Lower leg skin (tissue), 4 donors: ENCODE measurements at regions not wholly inside any gene's neighbourhood (a gene's known extent, or its start where the extent isn't known, plus 50 kb on each side); places are given as distances from the start of the nearest gene placed in this dataset.

Source experiments
- DNase-seq, 2 donors: peaks; one replicate each; pipeline ENCODE4 v3.0.0-alpha.2; 2019; ENCODE audit warnings: low spot score in 2 of 2
- H3K4me3 ChIP-seq: fragments of 200-600 bp; sonication (generic); 2 replicates; pipeline ENCODE4 v1.5.1; 2017; ENCODE audit warnings: mild to moderate bottlenecking, low read depth; ENCODE audit not compliant: poor library complexity, severe bottlenecking
- POLR2A ChIP-seq, 2 donors: fragments of 450-650 bp; IDR thresholded peaks; one replicate each; pipeline ENCODE4 v1.6.1; 2016 to 2017; ENCODE audit warnings: antibody characterized with exemption in 2 of 2, mild to moderate bottlenecking in 1 of 2, moderate library complexity in 1 of 2
- WGBS, 2 donors: methylation state at CpG; one replicate each; pipeline ENCODE4 v1.1.5; 2018; 5-methylcytosine and 5-hydroxymethylcytosine counted together
- intact Hi-C: fragments of 100-400 bp; cut with DNase I; formaldehyde crosslinking; loops from one replicate; pipeline ENCODE4 v1.15.0; 2023; ENCODE audit warnings: low total_unique reads
- TF ChIP-seq, protein P1 (sequence below), 3 donors: fragments of 450-650 bp; IDR thresholded peaks; one replicate each; pipeline ENCODE4 v1.5.1; 2016; ENCODE audit warnings: antibody characterized with exemption in 3 of 3, mild to moderate bottlenecking in 3 of 3, moderate library complexity in 2 of 3

DNA sequence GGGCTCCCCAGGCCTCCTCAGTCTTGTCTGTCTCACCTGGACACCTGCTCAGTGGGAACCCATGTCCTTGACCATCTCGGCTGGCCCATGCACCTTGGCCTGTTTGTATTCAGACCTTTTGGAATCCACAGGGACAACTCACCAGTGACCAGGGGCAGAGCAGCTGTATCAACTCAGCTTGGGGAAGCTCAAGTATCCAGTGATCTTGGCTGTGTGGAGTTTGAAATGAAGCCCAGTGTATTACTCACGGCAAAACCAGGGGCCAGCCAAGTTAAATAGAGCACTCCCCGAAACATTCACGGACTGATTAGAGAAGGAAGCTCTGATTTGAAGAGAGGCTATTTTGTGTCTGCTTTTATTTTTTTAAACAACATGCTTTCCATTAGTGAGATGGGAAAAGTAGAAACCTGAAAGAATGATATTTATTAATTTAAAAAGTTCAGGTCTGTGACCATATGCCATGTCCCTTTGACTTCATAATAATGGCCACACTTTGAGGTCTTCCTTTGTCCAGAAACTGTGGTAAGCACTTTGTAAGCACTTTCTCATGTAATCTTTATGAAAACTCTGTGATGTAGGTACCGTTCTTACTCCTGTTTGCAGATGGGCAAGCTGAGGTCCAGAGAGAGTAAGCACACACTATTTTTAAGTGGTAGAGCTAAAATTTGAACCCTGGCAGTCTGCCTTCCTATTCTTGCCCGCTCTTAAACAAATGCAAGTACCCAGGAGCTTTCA lies 656.5 kb downstream of the BNC2 start:
- no peak overlapping the region for H3K4me3 ChIP-seq
- WGBS, 2 donors: 45 to 47% methylated on average over 6 of the region's 6 CpGs
- intact Hi-C loops: no loop called here
- DNase-seq: peak in 1 of 2 donors; percentile 52
- TF ChIP-seq POLR2A (IDR thresholded peaks at IDR 0.05): no peak
- TF ChIP-seq, protein P1, sequence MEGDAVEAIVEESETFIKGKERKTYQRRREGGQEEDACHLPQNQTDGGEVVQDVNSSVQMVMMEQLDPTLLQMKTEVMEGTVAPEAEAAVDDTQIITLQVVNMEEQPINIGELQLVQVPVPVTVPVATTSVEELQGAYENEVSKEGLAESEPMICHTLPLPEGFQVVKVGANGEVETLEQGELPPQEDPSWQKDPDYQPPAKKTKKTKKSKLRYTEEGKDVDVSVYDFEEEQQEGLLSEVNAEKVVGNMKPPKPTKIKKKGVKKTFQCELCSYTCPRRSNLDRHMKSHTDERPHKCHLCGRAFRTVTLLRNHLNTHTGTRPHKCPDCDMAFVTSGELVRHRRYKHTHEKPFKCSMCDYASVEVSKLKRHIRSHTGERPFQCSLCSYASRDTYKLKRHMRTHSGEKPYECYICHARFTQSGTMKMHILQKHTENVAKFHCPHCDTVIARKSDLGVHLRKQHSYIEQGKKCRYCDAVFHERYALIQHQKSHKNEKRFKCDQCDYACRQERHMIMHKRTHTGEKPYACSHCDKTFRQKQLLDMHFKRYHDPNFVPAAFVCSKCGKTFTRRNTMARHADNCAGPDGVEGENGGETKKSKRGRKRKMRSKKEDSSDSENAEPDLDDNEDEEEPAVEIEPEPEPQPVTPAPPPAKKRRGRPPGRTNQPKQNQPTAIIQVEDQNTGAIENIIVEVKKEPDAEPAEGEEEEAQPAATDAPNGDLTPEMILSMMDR (IDR thresholded peaks at IDR 0.05): no peak

DNA sequence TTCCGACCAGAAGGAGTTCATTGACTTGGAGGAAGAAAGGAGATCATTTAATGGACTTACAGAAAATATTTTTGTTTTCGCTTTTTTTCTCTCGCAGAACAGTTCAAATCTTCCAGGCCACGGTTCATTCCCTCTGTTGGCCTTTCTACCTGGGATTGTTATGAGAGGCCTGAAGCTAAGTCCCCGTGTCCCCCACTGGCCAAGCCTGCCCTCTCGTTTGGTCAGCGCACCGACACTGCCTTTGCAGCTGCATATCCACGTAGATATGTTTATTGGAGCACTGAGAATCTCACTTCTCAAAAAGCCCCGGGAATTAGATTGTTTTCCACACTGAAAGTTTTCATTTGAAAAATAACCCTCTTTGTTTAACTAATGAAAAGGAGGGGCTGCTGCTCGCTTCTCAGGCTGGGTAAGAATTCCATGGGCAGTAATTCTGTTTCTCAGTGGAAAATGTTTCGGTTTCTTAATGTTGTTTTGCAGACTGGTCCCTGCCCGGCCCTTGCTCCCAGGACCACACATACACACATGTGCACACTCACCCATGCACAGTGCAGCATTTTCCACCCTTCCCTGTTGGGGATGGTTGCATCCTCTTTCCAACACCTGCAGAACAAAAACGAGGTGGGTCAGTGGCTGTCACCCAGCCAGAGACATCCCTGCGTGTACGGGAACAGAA lies 655.7 kb downstream of the BNC2 start:
- no peak for DNase-seq
- 79 to 81% methylated on average over 16 of the region's 16 CpGs for WGBS, 2 donors
- H3K4me3 ChIP-seq: no peak overlapping the region
- no peak for TF ChIP-seq POLR2A (IDR thresholded peaks at IDR 0.05)
- TF ChIP-seq, protein P1 (IDR thresholded peaks at IDR 0.05): no peak
- intact Hi-C loops: no loop called here

GRCh38 chr9:16215353-16215680 lies 655.2 kb downstream of the BNC2 start:
- no peak for TF ChIP-seq POLR2A (IDR thresholded peaks at IDR 0.05)
- TF ChIP-seq, protein P1 (IDR thresholded peaks at IDR 0.05): no peak
- no peak overlapping the region for H3K4me3 ChIP-seq
- intact Hi-C loops: no loop called here
- no peak for DNase-seq
- 92 to 94% methylated on average over 6 of the region's 6 CpGs for WGBS, 2 donors

- H3K4me3 ChIP-seq: no peak overlapping the region
- TF ChIP-seq POLR2A (IDR thresholded peaks at IDR 0.05): no peak
- TF ChIP-seq, protein P1 (IDR thresholded peaks at IDR 0.05): no peak
- 87 to 89% methylated on average over 22 of the region's 22 CpGs for WGBS, 2 donors
- no peak for DNase-seq
- intact Hi-C loops: no loop called here
Measured at GRCh38 chr9:16217943-16218701, 652.3 kb downstream of the BNC2 start.

DNA sequence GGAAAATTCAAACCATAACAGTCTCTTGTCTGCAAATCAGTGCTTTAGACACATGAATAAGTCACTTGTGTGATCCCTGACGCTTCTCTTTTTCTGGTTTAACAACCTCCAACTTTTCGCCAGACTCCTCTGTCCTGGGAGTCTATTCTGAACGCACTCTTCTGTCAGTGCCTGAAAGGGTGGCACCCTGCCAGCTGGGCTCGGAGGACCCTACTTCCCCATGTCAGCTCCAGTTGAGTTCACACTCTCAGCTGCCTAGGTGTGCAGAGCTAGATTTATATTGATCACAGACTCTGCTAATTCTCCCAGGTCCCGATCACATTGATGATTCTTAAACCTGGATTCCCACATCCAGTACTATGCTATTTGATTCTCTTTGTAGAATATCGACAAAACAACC lies 649.1 kb downstream of the BNC2 start:
- no peak for TF ChIP-seq POLR2A (IDR thresholded peaks at IDR 0.05)
- TF ChIP-seq, protein P1 (IDR thresholded peaks at IDR 0.05): no peak
- no peak overlapping the region for H3K4me3 ChIP-seq
- peak; percentile 38 to 89 for DNase-seq
- 35 to 48% methylated on average over 6 of the region's 6 CpGs for WGBS, 2 donors
- intact Hi-C loops: no loop called here
